Lung (tissue), 11 donors: ENCODE measurements at regions not wholly inside any gene's neighbourhood (a gene's known extent, or its start where the extent isn't known, plus 50 kb on each side); places are given as distances from the start of the nearest gene placed in this dataset.

Experiments used
- ATAC-seq: fragments of 200-7000 bp; cut with Tn5 transposase; one replicate; pipeline ENCODE4 v1.9.1; 2020; ENCODE audit warnings: moderate number of reproducible peaks; ENCODE audit not compliant: insufficient read depth, low FRiP score
- DNase-seq, 3 donors: peaks; one replicate each; pipeline ENCODE4 v3.0.0-alpha.2; 2013 to 2017
- H3K27ac ChIP-seq, 2 donors: one replicate each; pipeline ENCODE4 v1.5.1; 2013; ENCODE audit warnings: mild to moderate bottlenecking in 2 of 2, moderate library complexity in 2 of 2, control low read depth in 1 of 2, inconsistent platforms in 1 of 2, low read depth in 1 of 2, low read length in 1 of 2
- H3K27me3 ChIP-seq, 3 donors: one replicate each; pipeline ENCODE4 v1.5.1; 2013; ENCODE audit warnings: low read length in 2 of 3; ENCODE audit not compliant: control insufficient read depth in 3 of 3, insufficient read depth in 3 of 3
- H3K36me3 ChIP-seq, 4 donors: one replicate each; pipeline ENCODE4 v1.5.1; 2013; ENCODE audit warnings: low read length in 4 of 4, mild to moderate bottlenecking in 1 of 4, moderate library complexity in 1 of 4; ENCODE audit not compliant: control insufficient read depth in 4 of 4, insufficient read depth in 4 of 4
- H3K4me1 ChIP-seq, 5 donors: one replicate each; pipeline ENCODE4 v1.5.1; 2013; ENCODE audit warnings: low read length in 5 of 5, mild to moderate bottlenecking in 2 of 5, moderate library complexity in 1 of 5; ENCODE audit not compliant: control insufficient read depth in 5 of 5, insufficient read depth in 5 of 5
- H3K4me3 ChIP-seq: one replicate; pipeline ENCODE4 v1.5.1; 2013; ENCODE audit warnings: mild to moderate bottlenecking, control low read depth, moderate library complexity
- H3K9ac ChIP-seq, 2 donors: one replicate each; pipeline ENCODE4 v1.5.1; 2013; ENCODE audit warnings: low read length in 2 of 2, control low read depth in 1 of 2; ENCODE audit not compliant: insufficient read depth in 1 of 2
- H3K9me3 ChIP-seq, 4 donors: one replicate each; pipeline ENCODE4 v1.5.1; 2013; ENCODE audit warnings: low read length in 3 of 4, mild to moderate bottlenecking in 1 of 4, moderate library complexity in 1 of 4; ENCODE audit not compliant: control insufficient read depth in 4 of 4, insufficient read depth in 3 of 4
- WGBS, 2 donors: extraction: QIAGEN DNeasy Blood & Tissue Kit; methylation state at CpG; one replicate each; pipeline ENCODE4 v1.1.7; 2013; 5-methylcytosine and 5-hydroxymethylcytosine counted together
- TF ChIP-seq, protein P1 (sequence below): IDR thresholded peaks from 2 replicates; pipeline ENCODE4 v1.5.1; 2012; ENCODE audit warnings: mild to moderate bottlenecking; ENCODE audit errors: control extremely low read depth, extremely low read depth
- donor health status: control.
- donor health status: control.
- donor health status: Bipolar disorder and iron deficiency.
- donor health status: healthy.
- donor health status: DM: yes; HTN: yes; CAD: no.

DNA sequence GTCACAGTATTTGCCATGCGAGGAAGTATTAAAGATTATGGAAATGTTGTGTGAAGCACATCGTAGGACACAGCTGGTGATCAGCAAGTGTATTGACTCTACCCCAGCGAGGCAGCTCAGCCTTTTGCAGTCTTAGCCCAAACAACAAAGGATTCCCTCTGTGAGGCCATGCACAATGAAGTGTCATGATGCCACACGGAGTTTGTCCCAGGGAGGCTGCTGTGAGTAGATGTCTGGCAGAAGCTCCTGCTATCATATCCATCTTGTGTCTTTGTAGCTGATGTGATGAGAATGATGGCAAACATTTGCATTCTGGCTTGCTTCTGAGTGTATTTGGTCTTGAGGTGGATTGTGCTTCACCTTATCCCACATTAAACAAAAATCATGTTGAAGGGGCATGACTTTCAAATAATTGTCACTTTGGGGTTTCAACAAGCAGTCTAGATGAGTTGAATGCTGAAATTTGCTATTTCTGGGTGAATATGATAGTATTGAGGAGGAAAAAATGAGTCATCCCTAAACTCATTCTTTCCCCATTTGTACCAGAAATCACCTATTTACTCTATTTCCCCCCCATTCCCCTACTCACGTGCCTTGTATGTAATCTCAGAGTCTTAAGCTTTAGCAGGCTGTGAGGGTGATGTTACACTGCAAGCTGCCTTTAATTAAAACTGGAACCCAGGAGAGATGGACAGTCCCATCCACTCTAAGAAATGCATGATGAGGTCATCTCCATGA, 273.5 kb downstream of the RNF144A start:
- Histone ChIP-seq H3K9me3 (no peaks in the 10 kb centered on the region), H3K36me3 (no peaks in the 10 kb centered on the region), H3K27ac (no peak overlapping the region), H3K27me3 (no peaks in the 10 kb centered on the region), H3K4me1 (peaks cover 0 to 7% (median 0%) of the 10 kb centered on the region in 5 donors), H3K4me3 (no peak overlapping the region), H3K9ac (no peak overlapping the region)
- WGBS, 2 donors = 66 to 79% methylated on average over 5 of the region's 5 CpGs
- no peak for ATAC-seq
- TF ChIP-seq, protein P1, sequence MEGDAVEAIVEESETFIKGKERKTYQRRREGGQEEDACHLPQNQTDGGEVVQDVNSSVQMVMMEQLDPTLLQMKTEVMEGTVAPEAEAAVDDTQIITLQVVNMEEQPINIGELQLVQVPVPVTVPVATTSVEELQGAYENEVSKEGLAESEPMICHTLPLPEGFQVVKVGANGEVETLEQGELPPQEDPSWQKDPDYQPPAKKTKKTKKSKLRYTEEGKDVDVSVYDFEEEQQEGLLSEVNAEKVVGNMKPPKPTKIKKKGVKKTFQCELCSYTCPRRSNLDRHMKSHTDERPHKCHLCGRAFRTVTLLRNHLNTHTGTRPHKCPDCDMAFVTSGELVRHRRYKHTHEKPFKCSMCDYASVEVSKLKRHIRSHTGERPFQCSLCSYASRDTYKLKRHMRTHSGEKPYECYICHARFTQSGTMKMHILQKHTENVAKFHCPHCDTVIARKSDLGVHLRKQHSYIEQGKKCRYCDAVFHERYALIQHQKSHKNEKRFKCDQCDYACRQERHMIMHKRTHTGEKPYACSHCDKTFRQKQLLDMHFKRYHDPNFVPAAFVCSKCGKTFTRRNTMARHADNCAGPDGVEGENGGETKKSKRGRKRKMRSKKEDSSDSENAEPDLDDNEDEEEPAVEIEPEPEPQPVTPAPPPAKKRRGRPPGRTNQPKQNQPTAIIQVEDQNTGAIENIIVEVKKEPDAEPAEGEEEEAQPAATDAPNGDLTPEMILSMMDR = no peak
- DNase-seq = no peak

DNA sequence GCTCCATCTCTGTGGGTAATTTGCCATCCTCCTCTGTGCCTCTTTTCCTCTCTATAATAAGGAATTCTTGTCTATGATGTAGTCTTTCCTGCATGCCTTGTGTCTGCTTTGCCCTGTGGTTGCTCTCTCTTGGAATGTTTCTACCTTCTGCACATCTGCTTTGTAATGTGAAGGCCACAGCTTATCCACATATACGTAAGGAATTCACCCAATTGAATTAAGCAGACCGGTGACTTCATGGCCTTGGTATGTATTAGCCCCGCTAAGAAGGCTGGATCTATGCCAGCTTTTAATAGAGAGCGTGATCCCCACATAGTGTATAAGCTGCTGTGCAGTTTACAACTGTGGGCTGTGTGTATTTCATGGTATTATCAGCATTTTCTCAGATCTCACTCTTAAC, 274.7 kb downstream of the RNF144A start:
- no peak overlapping the region for H3K9ac ChIP-seq
- no peak overlapping the region for H3K27ac ChIP-seq
- WGBS, 2 donors = 42 to 72% methylated on average over 4 of the region's 4 CpGs
- H3K4me3 ChIP-seq = no peak overlapping the region
- TF ChIP-seq, protein P1 = no peak
- no peaks in the 10 kb centered on the region for H3K27me3 ChIP-seq
- peaks cover 0 to 7% (median 0%) of the 10 kb centered on the region in 5 donors for H3K4me1 ChIP-seq
- DNase-seq = peak; percentile 77 to 92 (median 91)
- H3K9me3 ChIP-seq = no peaks in the 10 kb centered on the region
- ATAC-seq = no peak
- H3K36me3 ChIP-seq = no peaks in the 10 kb centered on the region

DNA sequence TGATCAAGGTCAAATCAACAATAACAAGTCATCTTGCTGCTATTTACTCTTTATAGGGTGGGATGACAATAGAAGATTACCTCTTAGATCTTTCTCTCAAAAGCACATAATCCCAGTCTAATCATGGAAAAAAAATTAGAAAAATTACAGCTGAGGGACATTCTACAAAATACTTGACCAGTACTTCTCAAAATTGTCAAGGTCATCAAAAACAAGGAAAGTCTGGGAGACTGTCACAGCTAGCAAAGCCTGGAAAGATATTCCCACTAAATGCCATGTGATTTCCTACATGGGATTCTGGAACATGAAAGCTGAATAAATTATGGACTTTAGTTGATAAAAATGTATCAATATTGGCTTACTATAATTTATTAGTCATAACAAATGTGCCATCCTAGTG, 276.2 kb downstream of the RNF144A start:
- Histone ChIP-seq H3K27ac (no peak overlapping the region), H3K36me3 (no peaks in the 10 kb centered on the region), H3K9me3 (no peaks in the 10 kb centered on the region), H3K27me3 (no peaks in the 10 kb centered on the region), H3K4me1 (peaks cover 0 to 7% (median 0%) of the 10 kb centered on the region in 5 donors), H3K4me3 (no peak overlapping the region), H3K9ac (no peak overlapping the region)
- DNase-seq (no peak), ATAC-seq (no peak)
- TF ChIP-seq, protein P1 = no peak

DNA sequence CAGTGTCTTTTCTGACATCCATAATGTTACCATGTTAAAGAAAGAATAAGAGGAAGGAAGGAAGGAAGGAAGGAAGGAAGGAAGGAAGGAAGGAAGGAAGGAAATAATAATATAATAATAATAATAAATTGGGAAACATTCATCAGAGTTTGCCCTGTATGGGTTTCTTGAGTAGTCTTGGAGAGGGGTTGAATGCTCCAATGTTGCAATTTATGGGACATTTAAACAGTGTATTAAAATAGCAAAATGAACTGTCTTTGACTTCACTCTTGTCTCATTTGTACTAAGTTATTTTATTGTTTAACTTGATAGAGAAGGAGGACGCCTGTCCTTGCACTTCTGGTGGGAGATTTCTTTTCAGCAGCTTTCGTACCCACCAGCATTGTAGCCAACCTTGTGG, 277.7 kb downstream of the RNF144A start:
- ATAC-seq (no peak), DNase-seq (no peak)
- Histone ChIP-seq H3K4me3 (no peak overlapping the region), H3K27ac (no peak overlapping the region), H3K4me1 (peaks cover 0 to 7% (median 0%) of the 10 kb centered on the region in 5 donors), H3K36me3 (no peaks in the 10 kb centered on the region), H3K9ac (no peak overlapping the region), H3K9me3 (no peaks in the 10 kb centered on the region), H3K27me3 (no peaks in the 10 kb centered on the region)
- WGBS, 2 donors = 90 to 91% methylated on average over 2 of the region's 2 CpGs
- TF ChIP-seq, protein P1 = no peak
